ENCODE measurements at regions not wholly inside any gene's neighbourhood (a gene's known extent, or its start where the extent isn't known, plus 50 kb on each side); places are given as distances from the start of the nearest gene placed in this dataset.
A peak's percentile ranks its signal among the peaks of the same experiment; 100 is the strongest.

DNA sequence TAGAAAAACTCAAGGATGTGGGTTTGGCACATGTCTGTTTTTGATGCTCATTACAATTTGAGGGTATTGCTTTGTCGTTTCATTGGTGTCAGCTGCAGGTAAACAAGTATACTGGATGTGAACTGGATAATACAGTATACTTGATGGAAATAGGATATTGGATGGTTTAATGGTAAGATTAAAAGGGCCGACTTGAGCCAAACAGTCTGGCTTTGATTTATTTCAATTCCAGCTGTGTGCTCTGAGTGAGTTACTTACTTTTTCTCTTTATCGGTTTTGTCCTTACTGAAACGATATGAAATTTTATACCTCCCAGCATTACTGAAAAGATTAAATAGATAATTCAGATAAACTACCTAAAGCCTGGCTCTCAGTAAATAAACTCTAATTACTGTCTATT is 227.6 kb downstream of the ASXL3 start:
- intact Hi-C loops (cut with DNase I) = no loop called here
- no peak for DNase-seq
- Histone ChIP-seq H3K9ac (ENCODE audit: low read depth in 2 of 2, low read length in 2 of 2) (no peak overlapping the region), H3K4me3 (no peak overlapping the region), H3K27ac (no peak overlapping the region), H3K27me3 (no peaks in the 10 kb centered on the region), H3K9me3 (no peaks in the 10 kb centered on the region), H3K4me1 (no peaks in the 10 kb centered on the region), H3K36me3 (no peaks in the 10 kb centered on the region)
- TF ChIP-seq, protein P1, sequence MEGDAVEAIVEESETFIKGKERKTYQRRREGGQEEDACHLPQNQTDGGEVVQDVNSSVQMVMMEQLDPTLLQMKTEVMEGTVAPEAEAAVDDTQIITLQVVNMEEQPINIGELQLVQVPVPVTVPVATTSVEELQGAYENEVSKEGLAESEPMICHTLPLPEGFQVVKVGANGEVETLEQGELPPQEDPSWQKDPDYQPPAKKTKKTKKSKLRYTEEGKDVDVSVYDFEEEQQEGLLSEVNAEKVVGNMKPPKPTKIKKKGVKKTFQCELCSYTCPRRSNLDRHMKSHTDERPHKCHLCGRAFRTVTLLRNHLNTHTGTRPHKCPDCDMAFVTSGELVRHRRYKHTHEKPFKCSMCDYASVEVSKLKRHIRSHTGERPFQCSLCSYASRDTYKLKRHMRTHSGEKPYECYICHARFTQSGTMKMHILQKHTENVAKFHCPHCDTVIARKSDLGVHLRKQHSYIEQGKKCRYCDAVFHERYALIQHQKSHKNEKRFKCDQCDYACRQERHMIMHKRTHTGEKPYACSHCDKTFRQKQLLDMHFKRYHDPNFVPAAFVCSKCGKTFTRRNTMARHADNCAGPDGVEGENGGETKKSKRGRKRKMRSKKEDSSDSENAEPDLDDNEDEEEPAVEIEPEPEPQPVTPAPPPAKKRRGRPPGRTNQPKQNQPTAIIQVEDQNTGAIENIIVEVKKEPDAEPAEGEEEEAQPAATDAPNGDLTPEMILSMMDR (IDR thresholded peaks at IDR 0.05) = no peak

DNA sequence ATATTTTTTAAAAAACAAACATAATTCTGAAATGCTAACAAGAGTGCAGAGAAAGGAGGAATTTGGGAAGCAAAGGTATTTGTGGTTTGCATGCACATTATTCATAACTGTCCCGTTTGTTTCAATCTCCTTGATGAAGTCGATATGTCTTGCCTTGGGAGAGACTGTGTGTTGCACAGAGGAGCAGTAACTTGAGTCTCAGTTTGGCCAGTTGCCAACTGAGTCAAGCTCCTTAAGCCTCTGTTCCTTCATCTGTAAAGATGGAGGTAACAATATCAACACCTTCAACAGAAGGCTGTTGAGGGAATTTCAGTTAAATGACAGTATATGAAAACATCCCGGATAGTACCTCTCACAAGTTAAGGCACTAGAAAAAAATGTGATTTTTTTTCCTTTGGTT is 226.2 kb downstream of the ASXL3 start:
- TF ChIP-seq, protein P1 (IDR thresholded peaks at IDR 0.05) = no peak
- H3K27me3 ChIP-seq = no peaks in the 10 kb centered on the region
- intact Hi-C loops (cut with DNase I) = no loop called here
- no peaks in the 10 kb centered on the region for H3K9me3 ChIP-seq
- DNase-seq = peak; percentile 32
- no peak overlapping the region for H3K27ac ChIP-seq
- H3K4me1 ChIP-seq = no peaks in the 10 kb centered on the region
- no peak overlapping the region for H3K4me3 ChIP-seq
- H3K36me3 ChIP-seq = no peaks in the 10 kb centered on the region
- H3K9ac ChIP-seq (ENCODE audit: low read depth in 2 of 2, low read length in 2 of 2) = no peak overlapping the region

DNA sequence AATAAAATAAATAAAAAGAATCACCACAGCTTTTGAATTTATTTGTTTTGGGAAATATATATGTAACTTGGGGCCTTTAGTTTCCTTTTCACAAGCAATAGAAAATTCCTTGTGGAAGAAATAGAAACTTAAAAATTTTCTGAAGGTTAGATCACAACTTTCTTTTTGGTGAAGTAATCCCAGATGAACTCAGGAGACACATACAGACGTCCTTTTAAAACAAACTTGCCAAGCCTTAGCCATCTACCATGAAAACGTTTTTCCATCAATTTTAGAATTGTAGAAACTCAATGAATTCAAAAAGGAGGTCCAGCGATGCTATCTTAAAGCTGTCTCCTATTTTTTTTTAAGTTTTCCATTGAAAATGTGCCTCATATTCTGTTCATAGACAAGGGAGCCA is 225.6 kb downstream of the ASXL3 start:
- Histone ChIP-seq H3K4me1 (no peaks in the 10 kb centered on the region), H3K27me3 (no peaks in the 10 kb centered on the region), H3K27ac (no peak overlapping the region), H3K9me3 (no peaks in the 10 kb centered on the region), H3K9ac (ENCODE audit: low read depth in 2 of 2, low read length in 2 of 2) (no peak overlapping the region), H3K36me3 (no peaks in the 10 kb centered on the region), H3K4me3 (no peak overlapping the region)
- no peak for DNase-seq
- intact Hi-C loops (cut with DNase I) = no loop called here
- TF ChIP-seq, protein P1 (IDR thresholded peaks at IDR 0.05) = no peak

DNA sequence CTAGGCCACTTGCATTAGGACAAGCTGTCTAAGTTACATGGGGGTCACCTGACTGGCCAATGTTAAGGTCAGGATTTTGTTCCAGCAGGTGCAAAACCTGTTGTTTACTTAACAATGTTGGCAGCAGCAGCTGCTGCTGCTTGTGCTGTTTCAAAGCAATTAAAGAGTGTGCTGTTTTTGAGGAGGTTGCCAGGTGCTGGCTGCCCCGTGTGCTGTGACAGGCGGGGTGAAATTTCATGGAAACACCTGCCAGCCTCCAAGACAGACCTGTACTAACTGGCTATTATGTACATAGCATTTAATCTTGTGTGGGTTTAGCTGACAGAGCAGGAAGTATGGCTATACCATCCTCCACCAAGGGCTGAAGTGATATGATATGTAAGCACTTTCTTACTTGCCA is 224.9 kb downstream of the ASXL3 start:
- H3K27ac ChIP-seq = no peak overlapping the region
- TF ChIP-seq, protein P1 (IDR thresholded peaks at IDR 0.05) = no peak

More for the DNA sequence above, 224.9 kb downstream of the ASXL3 start:
- Histone ChIP-seq H3K9ac (ENCODE audit: low read depth in 2 of 2, low read length in 2 of 2) (no peak overlapping the region), H3K4me1 (no peaks in the 10 kb centered on the region), H3K36me3 (no peaks in the 10 kb centered on the region), H3K9me3 (no peaks in the 10 kb centered on the region), H3K4me3 (no peak overlapping the region), H3K27me3 (no peaks in the 10 kb centered on the region)
- DNase-seq = peak; percentile 72
- intact Hi-C loops (cut with DNase I) = no loop called here
